Stimulated activated CD8-positive, alpha-beta memory T cell treated with anti-CD3 and anti-CD28 coated beads, Interleukin-2, amount 100 ng/mL, for 48 hours (primary cell): ENCODE measurements at regions not wholly inside any gene's neighbourhood (a gene's known extent, or its start where the extent isn't known, plus 50 kb on each side); places are given as distances from the start of the nearest gene placed in this dataset.
"Not testable (repeated sequence)": the region's sequence is repeated elsewhere in the genome, so short reads cannot be mapped to it uniquely, and the experiment has no call there.

ENCODE experiments used
- DNase-seq, 2 donors: peaks; one replicate each; pipeline ENCODE4 v3.0.0-alpha.2; 2020; ENCODE audit warnings: low read depth in 2 of 2

DNA sequence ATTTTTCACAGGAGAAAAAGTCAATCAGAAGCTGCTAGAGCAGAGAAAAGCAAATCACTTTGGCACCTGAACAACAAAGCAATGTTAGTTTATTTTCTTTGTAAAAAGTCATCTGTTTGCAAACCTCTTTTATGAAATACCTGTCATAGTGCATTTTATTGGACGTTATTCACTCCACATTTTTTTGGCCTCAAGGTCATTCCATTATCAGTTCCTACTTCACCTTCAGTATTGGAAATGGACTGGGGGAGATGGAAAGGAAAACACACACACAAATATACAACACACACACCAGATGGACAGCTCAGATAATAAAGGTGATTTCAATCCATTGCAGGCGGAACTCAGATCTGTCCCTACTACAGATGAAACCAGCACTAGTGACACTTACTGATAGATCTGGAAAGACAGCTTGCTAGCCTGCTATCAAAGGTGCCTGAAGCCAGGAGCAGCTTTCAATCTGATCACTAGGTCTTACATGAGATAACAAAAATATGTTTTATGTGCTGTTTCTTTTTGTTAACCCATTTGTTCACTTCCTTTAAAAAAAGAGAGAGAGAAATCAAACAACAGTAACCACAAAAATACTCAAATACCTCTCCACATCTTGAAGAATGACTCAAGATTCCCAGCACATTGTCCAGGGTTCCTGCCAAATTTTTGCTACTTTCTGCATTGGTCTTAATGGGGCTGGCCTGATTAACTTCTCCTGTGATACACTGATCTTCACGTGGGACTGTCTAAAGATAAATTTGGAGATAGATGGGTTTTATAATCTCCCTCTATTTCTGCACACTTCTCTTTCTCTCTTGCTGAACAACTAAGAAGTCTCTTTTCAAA lies 844.3 kb upstream of the TENM4 start:
- DNase-seq: no peak

DNA sequence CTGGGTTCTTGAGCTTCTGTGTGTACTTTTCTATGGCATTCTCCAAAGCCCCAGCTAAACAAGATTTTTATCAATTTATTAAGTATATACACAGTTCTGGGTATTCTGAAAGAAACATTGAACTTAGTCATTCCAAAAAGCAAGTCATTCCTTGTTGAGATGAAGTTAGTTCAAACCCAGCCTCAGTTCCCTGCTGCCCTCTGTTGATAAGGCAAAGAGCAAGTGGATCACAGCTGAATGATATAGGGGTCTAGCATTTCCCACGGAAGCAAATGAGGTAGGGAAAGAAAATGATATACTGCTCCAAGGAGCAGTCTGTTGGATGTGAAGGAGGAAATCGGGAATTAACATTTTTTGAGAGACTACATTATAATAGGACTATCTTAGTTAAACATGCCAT lies 841.8 kb upstream of the TENM4 start:
- no peak for DNase-seq

GRCh38 chr11:80281194-80281593 lies 840.4 kb upstream of the TENM4 start:
- no peak for DNase-seq

GRCh38 chr11:80280737-80281136 lies 839.9 kb upstream of the TENM4 start:
- no peak for DNase-seq

DNA sequence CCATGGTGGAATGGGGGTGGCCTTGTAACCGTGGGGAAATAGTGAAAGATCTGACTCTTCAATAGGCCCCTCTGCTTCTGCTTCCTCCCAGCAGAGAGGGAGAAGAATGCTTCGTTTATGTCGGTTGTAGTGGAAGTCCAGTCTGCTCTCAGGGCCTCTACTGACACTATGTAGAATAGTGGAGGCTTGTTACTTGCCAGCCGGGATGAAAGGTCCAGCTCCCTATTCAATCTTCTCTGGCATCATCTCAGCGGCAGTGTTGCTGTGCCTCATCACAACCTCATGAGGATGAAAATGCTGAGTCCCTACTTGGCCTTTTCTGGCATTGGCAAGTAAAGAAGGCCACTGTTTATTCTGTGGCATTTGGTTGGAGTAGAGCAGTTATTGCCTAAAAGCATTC lies 820.9 kb upstream of the TENM4 start:
- DNase-seq: no peak

DNA sequence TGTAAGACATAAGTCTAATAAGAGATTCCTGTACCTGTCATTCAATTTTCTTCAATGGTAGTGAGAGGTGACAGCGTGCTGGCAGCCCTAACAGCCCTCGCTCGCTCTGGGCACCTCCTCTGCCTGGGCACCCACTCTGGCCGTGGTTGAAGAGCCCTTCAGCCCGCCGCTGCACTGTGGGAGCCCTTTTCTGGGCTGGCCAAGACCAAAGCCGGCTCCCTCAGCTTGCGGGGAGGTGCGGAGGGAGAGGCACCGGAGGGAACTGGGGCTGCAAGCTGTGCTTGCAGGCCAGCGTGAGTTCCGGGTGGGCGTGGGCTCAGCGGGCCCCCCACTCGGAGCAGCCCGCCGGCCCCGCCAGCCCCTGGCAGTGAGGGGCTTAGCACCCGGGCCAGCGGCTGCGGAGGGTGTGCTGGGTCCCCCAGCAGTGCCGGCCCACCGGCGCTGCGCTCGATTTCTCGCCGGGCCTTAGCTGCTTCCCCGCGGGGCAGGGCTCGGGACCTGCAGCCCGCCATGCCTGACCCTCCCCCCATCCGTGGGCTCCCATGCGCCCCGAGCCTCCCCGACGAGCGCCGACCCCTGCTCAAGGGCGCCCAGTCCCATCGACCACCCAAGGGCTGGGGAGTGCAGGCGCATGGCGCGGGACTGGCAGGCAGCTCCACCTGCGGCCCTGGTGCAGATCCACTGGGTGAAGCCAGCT lies 816.6 kb upstream of the TENM4 start:
- DNase-seq: not testable (repeated sequence)

DNA sequence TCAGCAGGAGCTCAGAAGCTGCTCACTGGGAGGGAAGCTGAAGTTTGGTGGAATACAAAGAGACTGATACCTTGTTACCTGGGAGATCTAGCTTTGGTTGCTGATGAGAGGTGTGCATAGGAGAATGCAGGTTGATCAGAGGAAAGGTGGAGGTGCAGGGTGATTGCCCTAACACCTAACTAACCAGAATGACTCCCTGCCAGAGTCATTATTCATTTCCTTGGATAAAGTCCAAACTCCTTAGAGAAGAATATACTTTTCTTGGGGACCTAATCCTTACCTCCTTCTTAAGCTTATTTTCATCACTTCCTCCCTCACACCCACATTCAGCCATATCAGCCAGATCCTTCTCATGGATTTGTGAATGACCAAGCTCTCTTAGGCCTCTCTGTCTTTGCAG lies 814.2 kb upstream of the TENM4 start:
- DNase-seq: no peak

GRCh38 chr11:80241766-80242165 lies 800.9 kb upstream of the TENM4 start:
- no peak for DNase-seq

- no peak for DNase-seq
Observed at GRCh38 chr11:80240245-80240644, 799.4 kb upstream of the TENM4 start.

GRCh38 chr11:80239217-80239616 lies 798.4 kb upstream of the TENM4 start:
- no peak for DNase-seq

DNA sequence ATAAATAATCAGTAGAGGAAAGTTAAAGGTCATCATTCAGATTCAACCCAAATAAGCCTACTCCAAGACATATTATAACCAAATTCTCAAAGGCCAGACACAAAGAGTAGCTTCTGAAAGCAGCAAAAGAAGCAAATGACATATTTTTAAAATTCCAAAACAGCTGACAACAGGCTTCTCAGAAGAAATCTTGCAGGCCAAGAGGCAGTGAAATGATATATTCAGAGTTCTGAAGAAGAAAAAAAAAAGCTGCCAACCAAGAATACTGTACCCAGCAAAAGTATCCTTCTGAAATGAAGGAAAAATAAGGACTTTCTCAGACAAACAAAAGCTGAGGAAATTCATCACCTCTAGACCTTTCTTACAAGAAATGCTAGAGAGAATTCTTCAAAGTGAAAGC lies 787.1 kb upstream of the TENM4 start:
- DNase-seq: no peak

DNA sequence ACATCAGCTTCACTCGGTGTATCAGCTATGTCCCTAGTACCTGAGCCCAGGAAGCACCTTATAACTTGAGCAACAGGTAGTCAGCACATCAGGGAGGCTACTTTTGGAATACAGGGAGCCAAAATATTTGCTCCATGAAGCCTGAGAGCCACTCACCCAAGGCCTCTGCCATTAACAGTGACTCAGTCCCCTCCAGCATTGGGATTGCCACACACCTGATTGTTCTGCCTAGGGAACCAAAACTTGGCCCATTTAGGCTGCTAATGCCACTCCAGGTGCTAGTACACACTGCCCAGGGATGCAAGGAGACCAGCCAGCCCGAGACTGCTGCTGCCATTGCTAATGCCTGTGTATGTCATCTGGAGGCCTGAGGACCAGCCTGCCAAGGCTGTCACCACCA lies 773.6 kb upstream of the TENM4 start:
- DNase-seq: no peak

DNA sequence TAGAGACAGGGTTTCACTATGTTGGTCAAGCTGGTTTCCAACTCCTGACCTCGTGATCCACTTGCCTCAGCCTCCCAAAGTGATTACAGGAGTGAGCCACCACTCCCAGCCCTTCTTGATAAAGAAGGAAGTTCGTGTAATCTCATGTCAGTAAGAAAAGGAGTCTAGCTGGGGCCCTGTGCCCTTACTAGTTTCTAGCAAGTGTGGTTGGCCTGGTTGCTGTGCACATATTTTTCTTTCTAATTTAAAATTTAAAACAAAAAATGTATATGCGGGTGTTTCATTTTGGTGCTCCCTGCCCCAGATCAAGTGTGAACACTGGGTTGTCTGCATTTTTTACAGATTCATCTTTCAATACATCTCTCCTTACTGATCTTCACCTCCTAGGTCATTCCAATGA lies 770.8 kb upstream of the TENM4 start:
- DNase-seq: no peak

DNA sequence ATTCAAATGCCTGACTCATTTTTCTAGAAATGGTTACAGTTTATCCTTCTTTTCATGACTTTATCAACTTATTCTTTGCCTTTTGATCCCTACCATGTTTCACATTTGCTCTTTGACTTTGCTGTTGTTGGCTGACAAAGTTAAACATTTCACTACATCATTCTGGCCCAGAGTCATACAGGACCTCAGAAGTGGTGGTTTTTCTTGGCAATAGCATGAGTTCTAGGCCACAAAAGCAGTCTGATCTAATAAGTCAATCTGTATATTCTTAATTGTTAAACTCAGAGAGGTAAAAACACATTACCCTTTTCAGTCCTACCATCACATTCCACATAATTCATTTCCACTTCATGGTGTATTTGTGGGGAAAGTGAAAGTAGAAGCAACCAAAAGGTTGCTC lies 763.2 kb upstream of the TENM4 start:
- DNase-seq: no peak

DNA sequence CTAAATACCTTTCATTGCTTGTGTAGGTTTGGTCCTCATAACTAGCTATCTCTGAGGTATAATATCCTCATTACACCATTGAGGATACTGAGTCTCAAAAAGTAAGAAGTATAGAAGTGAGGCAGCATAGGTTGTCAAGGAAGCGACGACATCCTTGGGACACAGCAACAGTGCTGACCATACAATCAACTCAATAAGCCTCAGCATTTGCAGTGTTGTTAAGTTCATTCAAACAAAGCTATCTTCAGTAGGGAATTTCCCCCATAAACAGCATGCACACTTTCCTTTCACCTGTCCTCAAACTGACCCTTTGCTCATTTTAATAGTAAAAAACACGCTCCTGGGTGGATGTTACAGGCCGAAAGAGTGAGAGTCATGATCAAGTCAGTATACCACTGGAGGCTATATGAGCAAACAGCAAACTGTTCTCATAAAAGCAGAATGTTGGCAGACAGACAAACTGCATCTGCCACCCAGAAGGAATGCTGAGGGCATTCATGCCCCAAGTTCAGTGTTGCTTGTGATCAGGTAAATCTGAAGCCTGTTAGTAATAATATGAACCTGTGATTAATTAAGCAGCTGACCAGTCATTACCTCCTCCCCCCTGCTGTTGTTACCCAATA lies 756.2 kb upstream of the TENM4 start:
- DNase-seq: no peak

GRCh38 chr11:80196041-80196440 lies 755.2 kb upstream of the TENM4 start:
- no peak for DNase-seq

GRCh38 chr11:80194625-80195024 lies 753.8 kb upstream of the TENM4 start:
- DNase-seq: no peak

DNA sequence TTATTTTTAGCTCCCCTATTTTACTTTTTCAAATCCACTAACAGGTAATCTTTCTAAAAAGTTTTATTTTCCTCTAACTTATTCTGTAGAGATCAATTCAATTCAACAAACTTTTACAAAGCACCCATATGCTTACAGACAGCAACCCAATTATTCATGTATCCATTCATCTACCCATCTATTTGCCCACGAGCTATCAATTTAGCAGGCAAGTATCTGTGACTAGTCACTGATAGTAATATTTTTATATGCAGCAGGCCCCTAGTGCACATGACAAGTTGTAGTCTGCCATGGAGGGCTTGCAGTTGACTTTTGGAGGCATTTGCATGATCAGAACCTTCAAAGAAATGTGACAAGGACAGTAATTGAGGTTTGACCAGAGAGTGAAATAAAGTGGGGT lies 753.2 kb upstream of the TENM4 start:
- no peak for DNase-seq

- DNase-seq: no peak
Observed at GRCh38 chr11:80188076-80188627, 747.3 kb upstream of the TENM4 start.

DNA sequence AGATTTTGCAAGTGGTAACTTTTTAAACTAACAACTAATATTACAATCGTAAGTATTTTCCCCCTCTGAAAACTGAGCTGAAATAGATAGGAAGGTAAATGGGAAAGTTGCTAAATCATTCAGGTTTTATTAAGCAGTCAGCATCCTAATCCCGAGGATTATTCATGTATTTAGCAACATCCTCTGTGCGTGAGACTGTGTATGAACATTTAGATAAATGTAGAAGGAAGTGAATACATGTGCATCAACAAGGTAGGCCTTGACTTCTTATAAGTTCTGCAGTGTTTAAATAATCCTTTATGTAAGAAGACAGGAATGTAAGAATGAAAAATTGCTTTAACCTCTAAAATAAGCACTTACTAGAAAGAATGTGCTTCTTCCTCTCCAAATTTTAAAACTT lies 745.9 kb upstream of the TENM4 start:
- DNase-seq: no peak

GRCh38 chr11:80182901-80183300 lies 742.1 kb upstream of the TENM4 start:
- no peak for DNase-seq

- DNase-seq: no peak
Observed at GRCh38 chr11:80173371-80174136, 732.7 kb upstream of the TENM4 start.
